Liver (tissue), 8 donors: ENCODE measurements at regions not wholly inside any gene's neighbourhood (a gene's known extent, or its start where the extent isn't known, plus 50 kb on each side); places are given as distances from the start of the nearest gene placed in this dataset.
"Not testable (repeated sequence)": the region's sequence is repeated elsewhere in the genome, so short reads cannot be mapped to it uniquely, and the experiment has no call there.

Source experiments
- DNase-seq: peaks from one replicate; pipeline ENCODE4 v3.0.0-alpha.2; 2017; ENCODE audit warnings: low spot score
- H3K27ac ChIP-seq, 2 donors: one replicate each; pipeline ENCODE4 v1.7.0; 2013; ENCODE audit warnings: inconsistent platforms in 2 of 2, low read length in 2 of 2, control low read depth in 1 of 2, low read depth in 1 of 2, mild to moderate bottlenecking in 1 of 2
- H3K27me3 ChIP-seq, 4 donors: one replicate each; pipeline versions ENCODE4 v1.6.1 to v1.7.0; 2013; ENCODE audit warnings: low read length in 3 of 4, inconsistent platforms in 1 of 4, mild to moderate bottlenecking in 1 of 4, moderate library complexity in 1 of 4; ENCODE audit not compliant: control insufficient read depth in 4 of 4, insufficient read depth in 4 of 4
- H3K36me3 ChIP-seq, 4 donors: one replicate each; pipeline versions ENCODE4 v1.6.1 to v1.7.0; 2013; ENCODE audit warnings: low read length in 3 of 4, mild to moderate bottlenecking in 3 of 4, low read depth in 1 of 4, moderate library complexity in 1 of 4; ENCODE audit not compliant: control insufficient read depth in 4 of 4, insufficient read depth in 3 of 4
- H3K4me1 ChIP-seq, 4 donors: one replicate each; pipeline versions ENCODE4 v1.6.1 to v1.7.0; 2013; ENCODE audit warnings: low read length in 3 of 4, mild to moderate bottlenecking in 3 of 4, moderate library complexity in 1 of 4; ENCODE audit not compliant: control insufficient read depth in 4 of 4, insufficient read depth in 4 of 4
- H3K4me3 ChIP-seq, 3 donors: one replicate each; pipeline versions ENCODE4 v1.6.1 to v1.7.0; 2013; ENCODE audit warnings: low read length in 3 of 3, control low read depth in 1 of 3, low read depth in 1 of 3, mild to moderate bottlenecking in 1 of 3
- H3K9ac ChIP-seq, 2 donors: one replicate each; pipeline ENCODE4 v1.7.0; 2013; ENCODE audit warnings: low read length in 2 of 2, mild to moderate bottlenecking in 2 of 2, moderate library complexity in 2 of 2, control low read depth in 1 of 2, low read depth in 1 of 2
- H3K9me3 ChIP-seq, 4 donors: one replicate each; pipeline versions ENCODE4 v1.6.1 to v1.7.0; 2013; ENCODE audit warnings: low read length in 3 of 4; ENCODE audit not compliant: control insufficient read depth in 4 of 4
- ATF3 ChIP-seq: IDR thresholded peaks from 2 replicates; pipeline ENCODE4 v1.6.1; 2016; ENCODE audit warnings: antibody characterized with exemption
- CTCF ChIP-seq: fragments of 150-350 bp; IDR thresholded peaks from 2 replicates; pipeline ENCODE4 v1.5.1; 2017; ENCODE audit warnings: improper control_type of control experiment, low read depth, low read length; ENCODE audit not compliant: missing input control
- EGR1 ChIP-seq, 2 donors: IDR thresholded peaks; 2 replicates each; pipeline ENCODE4 v1.6.1; 2016 to 2018; ENCODE audit warnings: antibody characterized with exemption in 2 of 2, low read depth in 2 of 2
- FOXA1 ChIP-seq: IDR thresholded peaks from 2 replicates; pipeline ENCODE4 v1.6.1; 2016; ENCODE audit warnings: antibody characterized with exemption
- GABPA ChIP-seq, 2 donors: IDR thresholded peaks in 1 of 2; conservative IDR thresholded peaks in 1 of 2; 2 replicates each; pipeline ENCODE4 v1.6.1; 2016; ENCODE audit warnings: antibody characterized with exemption in 2 of 2, mild to moderate bottlenecking in 1 of 2, moderate library complexity in 1 of 2
- HNF4A ChIP-seq, 2 donors: conservative IDR thresholded peaks; 2 replicates each; pipeline ENCODE4 v1.6.1; 2016; ENCODE audit warnings: antibody characterized with exemption in 2 of 2, mild to moderate bottlenecking in 2 of 2
- HNF4G ChIP-seq: IDR thresholded peaks from 2 replicates; pipeline ENCODE4 v1.6.1; 2016; ENCODE audit warnings: antibody characterized with exemption
- JUND ChIP-seq, 2 donors: IDR thresholded peaks; 2 replicates each; pipeline ENCODE4 v1.6.1; 2016; ENCODE audit warnings: antibody characterized with exemption in 2 of 2
- MAX ChIP-seq: IDR thresholded peaks from 2 replicates; pipeline ENCODE4 v1.6.1; 2016; ENCODE audit warnings: antibody characterized with exemption
- RAD21 ChIP-seq, 2 donors: IDR thresholded peaks; 2 replicates each; pipeline ENCODE4 v1.6.1; 2016; ENCODE audit warnings: antibody characterized with exemption in 2 of 2, mild to moderate bottlenecking in 2 of 2
- REST ChIP-seq: IDR thresholded peaks from 2 replicates; pipeline ENCODE4 v1.6.1; 2016; ENCODE audit warnings: antibody characterized with exemption, mild to moderate bottlenecking
- SP1 ChIP-seq: IDR thresholded peaks from 2 replicates; pipeline ENCODE4 v1.6.1; 2018; ENCODE audit warnings: antibody characterized with exemption, mild to moderate bottlenecking
- TAF1 ChIP-seq: conservative IDR thresholded peaks from 2 replicates; pipeline ENCODE4 v1.6.1; 2016; ENCODE audit warnings: antibody characterized with exemption, mild to moderate bottlenecking
- YY1 ChIP-seq: IDR thresholded peaks from 2 replicates; pipeline ENCODE4 v1.6.1; 2016; ENCODE audit warnings: antibody characterized with exemption, mild to moderate bottlenecking
- WGBS: extraction: QIAGEN DNeasy Blood & Tissue Kit; methylation state at CpG from one replicate; pipeline ENCODE4 v1.1.7; 2013; 5-methylcytosine and 5-hydroxymethylcytosine counted together
- donor health status: healthy.
- donor health status: healthy.
- donor health status: healthy.
- donor health status: healthy.
- donor health status: healthy.

GRCh38 chr7:34358578-34358977, 299.4 kb upstream of the NPSR1 start:
- not testable (repeated sequence) for H3K9me3 ChIP-seq, H3K27ac ChIP-seq, H3K36me3 ChIP-seq, H3K4me1 ChIP-seq, H3K9ac ChIP-seq, DNase-seq, H3K4me3 ChIP-seq, H3K27me3 ChIP-seq
- 89% methylated on average over 1 of the region's 1 CpG for WGBS

GRCh38 chr7:34361663-34362250, 296.3 kb upstream of the NPSR1 start:
- no peak for DNase-seq
- no peak overlapping the region for H3K9ac ChIP-seq

More at GRCh38 chr7:34361663-34362250, 296.3 kb upstream of the NPSR1 start:
- Histone ChIP-seq H3K4me1 (no peaks in the 10 kb centered on the region), H3K9me3 (peaks cover 0 to 4% (median 0%) of the 10 kb centered on the region in 4 donors), H3K27ac (no peak overlapping the region), H3K36me3 (no peaks in the 10 kb centered on the region), H3K27me3 (no peaks in the 10 kb centered on the region), H3K4me3 (no peak overlapping the region)
- no peak for TF ChIP-seq EGR1 (IDR thresholded peaks at IDR 0.05; ENCODE audit: low read depth in 2 of 2)
- TF ChIP-seq HNF4A (conservative IDR thresholded peaks at IDR 0.05), result no peak
- no peak for TF ChIP-seq REST
- TF ChIP-seq JUND (IDR thresholded peaks at IDR 0.05), result no peak
- no peak for TF ChIP-seq TAF1
- TF ChIP-seq FOXA1, result no peak
- TF ChIP-seq ATF3, result no peak
- no peak for TF ChIP-seq RAD21 (IDR thresholded peaks at IDR 0.05)
- TF ChIP-seq SP1, result no peak
- TF ChIP-seq HNF4G, result no peak
- no peak for TF ChIP-seq YY1
- TF ChIP-seq GABPA (IDR thresholded peaks at IDR 0.05 in 1 of 2, conservative IDR thresholded peaks at IDR 0.05 in 1 of 2), result no peak
- TF ChIP-seq CTCF, result no peak
- no peak for TF ChIP-seq MAX
- WGBS, result 85% methylated on average over 3 of the region's 3 CpGs
